Breast epithelium (tissue), 3 donors: ENCODE measurements at regions not wholly inside any gene's neighbourhood (a gene's known extent, or its start where the extent isn't known, plus 50 kb on each side); places are given as distances from the start of the nearest gene placed in this dataset.

Experiments
- POLR2A ChIP-seq: fragments of 450-650 bp; IDR thresholded peaks from one replicate; pipeline ENCODE4 v1.6.1; 2016; ENCODE audit warnings: antibody characterized with exemption, mild to moderate bottlenecking, moderate library complexity
- POLR2AphosphoS5 ChIP-seq, 3 donors: sonication (generic); formaldehyde crosslinking; IDR thresholded peaks; one replicate each; pipeline ENCODE4 v1.6.1; 2017; ENCODE audit warnings: antibody characterized with exemption in 3 of 3
- TF ChIP-seq, protein P1 (sequence below), 3 donors: fragments of 450-650 bp; IDR thresholded peaks; one replicate each; pipeline ENCODE4 v1.5.1; 2016 to 2017; ENCODE audit warnings: antibody characterized with exemption in 3 of 3, mild to moderate bottlenecking in 3 of 3, moderate library complexity in 3 of 3

DNA sequence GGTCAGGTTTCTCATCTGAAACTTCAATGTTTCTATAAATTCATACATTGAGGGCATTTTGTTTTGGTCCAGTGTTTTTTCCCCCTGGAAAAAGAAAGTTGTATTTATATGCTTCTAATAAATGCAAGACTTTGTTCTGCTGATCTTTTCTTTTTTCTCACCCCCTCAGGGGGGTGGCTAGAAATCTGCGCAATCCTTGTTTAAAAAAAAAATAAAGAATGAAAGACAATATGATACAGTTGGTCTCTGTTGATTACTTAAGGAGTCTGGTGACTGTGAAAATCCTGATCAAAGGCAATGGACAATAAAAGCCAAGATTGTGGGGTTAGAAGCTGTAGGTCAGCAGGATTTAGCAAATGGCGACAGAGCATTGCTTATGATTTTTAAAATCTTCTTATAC is 180.5 kb downstream of the KIT start:
- TF ChIP-seq POLR2A (no peak), POLR2AphosphoS5 (IDR thresholded peaks at IDR 0.05) (no peak)
- TF ChIP-seq, protein P1, sequence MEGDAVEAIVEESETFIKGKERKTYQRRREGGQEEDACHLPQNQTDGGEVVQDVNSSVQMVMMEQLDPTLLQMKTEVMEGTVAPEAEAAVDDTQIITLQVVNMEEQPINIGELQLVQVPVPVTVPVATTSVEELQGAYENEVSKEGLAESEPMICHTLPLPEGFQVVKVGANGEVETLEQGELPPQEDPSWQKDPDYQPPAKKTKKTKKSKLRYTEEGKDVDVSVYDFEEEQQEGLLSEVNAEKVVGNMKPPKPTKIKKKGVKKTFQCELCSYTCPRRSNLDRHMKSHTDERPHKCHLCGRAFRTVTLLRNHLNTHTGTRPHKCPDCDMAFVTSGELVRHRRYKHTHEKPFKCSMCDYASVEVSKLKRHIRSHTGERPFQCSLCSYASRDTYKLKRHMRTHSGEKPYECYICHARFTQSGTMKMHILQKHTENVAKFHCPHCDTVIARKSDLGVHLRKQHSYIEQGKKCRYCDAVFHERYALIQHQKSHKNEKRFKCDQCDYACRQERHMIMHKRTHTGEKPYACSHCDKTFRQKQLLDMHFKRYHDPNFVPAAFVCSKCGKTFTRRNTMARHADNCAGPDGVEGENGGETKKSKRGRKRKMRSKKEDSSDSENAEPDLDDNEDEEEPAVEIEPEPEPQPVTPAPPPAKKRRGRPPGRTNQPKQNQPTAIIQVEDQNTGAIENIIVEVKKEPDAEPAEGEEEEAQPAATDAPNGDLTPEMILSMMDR (IDR thresholded peaks at IDR 0.05): no peak
